ENCODE measurements at regions not wholly inside any gene's neighbourhood (a gene's known extent, or its start where the extent isn't known, plus 50 kb on each side); places are given as distances from the start of the nearest gene placed in this dataset.

GRCh38 chr14:36451310-36452065, 68.5 kb downstream of the NKX2-1 start:
- no peak overlapping the region for H3K27ac ChIP-seq (replicated peaks in 1 of 4)
- H3K27me3 ChIP-seq = peaks cover 0 to 3% (median 0%) of the 10 kb centered on the region in 4 donors
- intact Hi-C loops (cut with DNase I) = no loop called here
- TF ChIP-seq CTCF (IDR thresholded peaks at IDR 0.05) (no peak), POLR2A (IDR thresholded peaks at IDR 0.05; ENCODE audit: low read depth) (no peak), EP300 (IDR thresholded peaks at IDR 0.05) (no peak), POLR2AphosphoS5 (IDR thresholded peaks at IDR 0.05) (no peak)
- H3K36me3 ChIP-seq = no peaks in the 10 kb centered on the region
- H3K9me3 ChIP-seq = no peaks in the 10 kb centered on the region
- no peak for DNase-seq (ENCODE audit: extremely low spot score)
- 67% methylated on average over 8 of the region's 8 CpGs for WGBS
- no peak overlapping the region for H3K4me3 ChIP-seq
- no peaks in the 10 kb centered on the region for H3K4me1 ChIP-seq

- no peaks in the 10 kb centered on the region for H3K4me1 ChIP-seq
- no peak overlapping the region for H3K27ac ChIP-seq (replicated peaks in 1 of 4)
- H3K27me3 ChIP-seq = peaks cover 0 to 3% (median 0%) of the 10 kb centered on the region in 4 donors
- H3K9me3 ChIP-seq = no peaks in the 10 kb centered on the region
- TF ChIP-seq EP300 (IDR thresholded peaks at IDR 0.05) (no peak), CTCF (IDR thresholded peaks at IDR 0.05) (no peak), POLR2AphosphoS5 (IDR thresholded peaks at IDR 0.05) (no peak), POLR2A (IDR thresholded peaks at IDR 0.05; ENCODE audit: low read depth) (no peak)
- no peaks in the 10 kb centered on the region for H3K36me3 ChIP-seq
- no peak for DNase-seq (ENCODE audit: extremely low spot score)
- H3K4me3 ChIP-seq = no peak overlapping the region
- whole genome bisulfite sequencing = 94% methylated on average over 4 of the region's 4 CpGs
- intact Hi-C loops (cut with DNase I) = no loop called here
Observed at GRCh38 chr14:36450550-36450949, 69.5 kb downstream of the NKX2-1 start.

- DNase-seq (ENCODE audit: extremely low spot score) = no peak
- no peak overlapping the region for H3K4me3 ChIP-seq
- H3K27me3 ChIP-seq = peaks cover 0 to 3% (median 0%) of the 10 kb centered on the region in 4 donors
- TF ChIP-seq CTCF (IDR thresholded peaks at IDR 0.05) (no peak), POLR2AphosphoS5 (IDR thresholded peaks at IDR 0.05) (no peak), POLR2A (IDR thresholded peaks at IDR 0.05; ENCODE audit: low read depth) (no peak), EP300 (IDR thresholded peaks at IDR 0.05) (no peak)
- intact Hi-C loops (cut with DNase I) = no loop called here
- H3K4me1 ChIP-seq = no peaks in the 10 kb centered on the region
- no peaks in the 10 kb centered on the region for H3K9me3 ChIP-seq
- no peak overlapping the region for H3K27ac ChIP-seq (replicated peaks in 1 of 4)
- 77% methylated on average over 4 of the region's 4 CpGs for WGBS
- H3K36me3 ChIP-seq = no peaks in the 10 kb centered on the region
Observed at GRCh38 chr14:36449903-36450302, 70.1 kb downstream of the NKX2-1 start.

GRCh38 chr14:36443374-36443773, 76.7 kb downstream of the NKX2-1 start:
- TF ChIP-seq EP300 (IDR thresholded peaks at IDR 0.05) (no peak), CTCF (IDR thresholded peaks at IDR 0.05) (no peak), POLR2A (IDR thresholded peaks at IDR 0.05; ENCODE audit: low read depth) (no peak), POLR2AphosphoS5 (IDR thresholded peaks at IDR 0.05) (no peak)
- Histone ChIP-seq H3K36me3 (no peaks in the 10 kb centered on the region), H3K9me3 (no peaks in the 10 kb centered on the region), H3K4me3 (no peak overlapping the region), H3K27ac (replicated peaks in 1 of 4) (no peak overlapping the region), H3K4me1 (no peaks in the 10 kb centered on the region), H3K27me3 (peaks cover 0 to 29% (median 0%) of the 10 kb centered on the region in 4 donors)
- 36% methylated on average over 4 of the region's 4 CpGs for WGBS
- intact Hi-C loops (cut with DNase I) = no loop called here
- no peak for DNase-seq (ENCODE audit: extremely low spot score)

Data from esophagus muscularis mucosa (tissue), 4 donors.